Keratinocyte (primary cell): ENCODE measurements at regions not wholly inside any gene's neighbourhood (a gene's known extent, or its start where the extent isn't known, plus 50 kb on each side); places are given as distances from the start of the nearest gene placed in this dataset.

Experiments
- DNase-seq: peaks from one replicate; pipeline ENCODE4 v3.0.0-alpha.2; 2011; ENCODE audit warnings: low read depth, missing footprints, low spot score
- FAIRE-seq: peaks from 2 replicates; lab custom pipeline; 2011; peaks lifted over from hg19 to GRCh38; lab: Jason Lieb, UNC
- H2AFZ ChIP-seq: 2 replicates; pipeline ENCODE4 v1.6.0; 2012; ENCODE audit warnings: low read length, control low read depth, inconsistent platforms; ENCODE audit not compliant: control insufficient read depth
- H3K27ac ChIP-seq: 2 replicates; pipeline ENCODE4 v1.5.1; 2011; ENCODE audit warnings: low read length; ENCODE audit not compliant: control insufficient read depth, insufficient read depth
- H3K27me3 ChIP-seq: 3 replicates; pipeline ENCODE4 v1.6.0; 2011; ENCODE audit warnings: low read length; ENCODE audit not compliant: control insufficient read depth, insufficient read depth; ENCODE audit errors: extremely low read depth
- H3K36me3 ChIP-seq, 2 experiments: 2 replicates in 1 of 2; 3 replicates in 1 of 2; pipeline ENCODE4 v1.5.1; 2011; ENCODE audit warnings: low read length in 2 of 2, mild to moderate bottlenecking in 1 of 2; ENCODE audit not compliant: control insufficient read depth in 2 of 2, insufficient read depth in 2 of 2; ENCODE audit errors: extremely low read depth in 1 of 2
- H3K4me1 ChIP-seq: 3 replicates; pipeline ENCODE4 v1.5.1; 2011; ENCODE audit warnings: low read length; ENCODE audit not compliant: control insufficient read depth, insufficient read depth; ENCODE audit errors: extremely low read depth
- H3K4me2 ChIP-seq: 3 replicates; pipeline ENCODE4 v1.6.0; 2011; ENCODE audit warnings: low read depth, low read length; ENCODE audit not compliant: control insufficient read depth, insufficient read depth; ENCODE audit errors: extremely low read depth
- H3K4me3 ChIP-seq, 3 experiments: fragments of 200-600 bp in 1 of 3; sonication (generic) in 1 of 3; 2 replicates in 2 of 3; 3 replicates in 1 of 3; pipeline ENCODE4 v1.5.1; 2011 to 2016; ENCODE audit warnings: low read length in 3 of 3, mild to moderate bottlenecking in 3 of 3, control low read depth in 2 of 3, inconsistent platforms in 1 of 3, low read depth in 1 of 3, mixed read lengths in 1 of 3, mixed run types in 1 of 3, moderate library complexity in 1 of 3; ENCODE audit not compliant: control insufficient read depth in 2 of 3, insufficient read depth in 2 of 3; ENCODE audit errors: extremely low read depth in 1 of 3
- H3K79me2 ChIP-seq: 2 replicates; pipeline ENCODE4 v1.6.0; 2012; ENCODE audit warnings: low read length; ENCODE audit not compliant: control insufficient read depth, insufficient read depth
- H3K9ac ChIP-seq: 3 replicates; pipeline ENCODE4 v1.6.0; 2011; ENCODE audit warnings: low read length; ENCODE audit not compliant: control insufficient read depth, insufficient read depth; ENCODE audit errors: extremely low read depth
- H3K9me1 ChIP-seq: 3 replicates; pipeline ENCODE4 v1.6.0; 2011; ENCODE audit warnings: low read length; ENCODE audit not compliant: control insufficient read depth, insufficient read depth; ENCODE audit errors: extremely low read depth
- H3K9me3 ChIP-seq: 2 replicates; pipeline ENCODE4 v1.5.1; 2012; ENCODE audit warnings: low read depth, low read length; ENCODE audit not compliant: control insufficient read depth
- H4K20me1 ChIP-seq: 3 replicates; pipeline ENCODE4 v1.6.0; 2011; ENCODE audit warnings: low read length; ENCODE audit not compliant: control insufficient read depth, insufficient read depth; ENCODE audit errors: extremely low read depth
- CTCF ChIP-seq, 3 experiments: IDR thresholded peaks in 1 of 3; conservative IDR thresholded peaks in 1 of 3; optimal IDR thresholded peaks in 1 of 3; 2 replicates in 2 of 3; 3 replicates in 1 of 3; pipeline versions ENCODE3 to v1.5.1; 2011; ENCODE audit warnings: low read length in 3 of 3, mild to moderate bottlenecking in 3 of 3, moderate library complexity in 2 of 3, control low read depth in 1 of 3, inconsistent platforms in 1 of 3; ENCODE audit not compliant: insufficient read depth in 2 of 3; ENCODE audit errors: extremely low read depth in 1 of 3
- EZH2 ChIP-seq: IDR thresholded peaks from one replicate; pipeline ENCODE4 v1.6.1; 2012; ENCODE audit warnings: inconsistent platforms, mild to moderate bottlenecking, low read length, moderate library complexity
- dilution Hi-C: fragments of 300-500 bp; cut with MboI; formaldehyde crosslinking; loops from one replicate; pipeline ENCODE4 v1.7.0; 2020; ENCODE audit warnings: low sequenced_read_pairs; ENCODE audit not compliant: extremely low pct_ligation_motif_present

- H3K36me3 ChIP-seq = no peaks in the 10 kb centered on the region
- no peaks in the 10 kb centered on the region for H3K9me1 ChIP-seq
- no peak for DNase-seq
- H3K27me3 ChIP-seq = no peaks in the 10 kb centered on the region
- no peaks in the 10 kb centered on the region for H4K20me1 ChIP-seq
- H3K9ac ChIP-seq = no peak overlapping the region
- TF ChIP-seq EZH2 (no peak), CTCF (optimal IDR thresholded peaks at IDR 0.05 in 1 of 3, IDR thresholded peaks at IDR 0.05 in 1 of 3, conservative IDR thresholded peaks at IDR 0.05 in 1 of 3; ENCODE audit: extremely low read depth in 1 of 3, insufficient read depth in 2 of 3, low read length in 3 of 3) (no peak)
- no peaks in the 10 kb centered on the region for H3K79me2 ChIP-seq
- H3K4me1 ChIP-seq = no peaks in the 10 kb centered on the region
- no peaks in the 10 kb centered on the region for H3K9me3 ChIP-seq
- dilution Hi-C loops = no loop called here
- no peak overlapping the region for H3K4me2 ChIP-seq
- no peak overlapping the region for H3K27ac ChIP-seq
- H3K4me3 ChIP-seq = no peak overlapping the region
- no peak overlapping the region for H2AFZ ChIP-seq
- no peak for FAIRE-seq
Observed at GRCh38 chr7:46723742-46724141, 802.7 kb upstream of the IGFBP3 start.

- H3K4me3 ChIP-seq = no peak overlapping the region
- no peaks in the 10 kb centered on the region for H3K9me1 ChIP-seq
- no peak overlapping the region for H3K27ac ChIP-seq
- H3K27me3 ChIP-seq = no peaks in the 10 kb centered on the region
- no peaks in the 10 kb centered on the region for H3K9me3 ChIP-seq
- TF ChIP-seq EZH2 (no peak), CTCF (optimal IDR thresholded peaks at IDR 0.05 in 1 of 3, IDR thresholded peaks at IDR 0.05 in 1 of 3, conservative IDR thresholded peaks at IDR 0.05 in 1 of 3; ENCODE audit: extremely low read depth in 1 of 3, insufficient read depth in 2 of 3, low read length in 3 of 3) (no peak)
- FAIRE-seq (no peak), DNase-seq (no peak)
- H3K36me3 ChIP-seq = no peaks in the 10 kb centered on the region
- no peaks in the 10 kb centered on the region for H3K79me2 ChIP-seq
- no peaks in the 10 kb centered on the region for H4K20me1 ChIP-seq
- dilution Hi-C loops = no loop called here
- no peak overlapping the region for H2AFZ ChIP-seq
- H3K4me1 ChIP-seq = no peaks in the 10 kb centered on the region
- H3K9ac ChIP-seq = no peak overlapping the region
- no peak overlapping the region for H3K4me2 ChIP-seq
Observed at GRCh38 chr7:46723003-46723402, 801.9 kb upstream of the IGFBP3 start.
